GM21390 (cell line): ENCODE measurements at regions not wholly inside any gene's neighbourhood (a gene's known extent, or its start where the extent isn't known, plus 50 kb on each side); places are given as distances from the start of the nearest gene placed in this dataset.

Experiments used
- ATAC-seq: cut with Tn5 transposase; IDR thresholded peaks from one replicate; pipeline ENCODE4 v1.9.1; 2021; ENCODE audit not compliant: unreplicated experiment

GRCh38 chr4:62293551-62293950, 1093.4 kb downstream of the ADGRL3 start:
- ATAC-seq = no peak

- ATAC-seq = no peak
Observed at GRCh38 chr4:62292911-62293310, 1092.8 kb downstream of the ADGRL3 start.

GRCh38 chr4:62288808-62289541, 1088.8 kb downstream of the ADGRL3 start:
- ATAC-seq = no peak

GRCh38 chr4:62285026-62285425, 1084.9 kb downstream of the ADGRL3 start:
- ATAC-seq = no peak

GRCh38 chr4:62279689-62280088, 1079.6 kb downstream of the ADGRL3 start:
- ATAC-seq = no peak

GRCh38 chr4:62275470-62275869, 1075.3 kb downstream of the ADGRL3 start:
- no peak for ATAC-seq

GRCh38 chr4:62274782-62275181, 1074.7 kb downstream of the ADGRL3 start:
- ATAC-seq = no peak

- ATAC-seq = no peak
Observed at GRCh38 chr4:62271107-62271506, 1071.0 kb downstream of the ADGRL3 start.

GRCh38 chr4:62269918-62270317, 1069.8 kb downstream of the ADGRL3 start:
- no peak for ATAC-seq

GRCh38 chr4:62263454-62263853, 1063.3 kb downstream of the ADGRL3 start:
- no peak for ATAC-seq

GRCh38 chr4:62262676-62263075, 1062.5 kb downstream of the ADGRL3 start:
- no peak for ATAC-seq

- ATAC-seq = no peak
Observed at GRCh38 chr4:62260254-62260653, 1060.1 kb downstream of the ADGRL3 start.

GRCh38 chr4:62256479-62256878, 1056.4 kb downstream of the ADGRL3 start:
- ATAC-seq = no peak

GRCh38 chr4:62252728-62253127, 1052.6 kb downstream of the ADGRL3 start:
- no peak for ATAC-seq

- no peak for ATAC-seq
Observed at GRCh38 chr4:62250100-62250499, 1050.0 kb downstream of the ADGRL3 start.

GRCh38 chr4:62243895-62244294, 1043.8 kb downstream of the ADGRL3 start:
- ATAC-seq = no peak

- ATAC-seq = no peak
Observed at GRCh38 chr4:62235911-62236310, 1035.8 kb downstream of the ADGRL3 start.

GRCh38 chr4:62232814-62233213, 1032.7 kb downstream of the ADGRL3 start:
- ATAC-seq = no peak

GRCh38 chr4:62231994-62232393, 1031.9 kb downstream of the ADGRL3 start:
- ATAC-seq = no peak

GRCh38 chr4:62226082-62226481, 1026.0 kb downstream of the ADGRL3 start:
- ATAC-seq = no peak

GRCh38 chr4:62222121-62222520, 1022.0 kb downstream of the ADGRL3 start:
- no peak for ATAC-seq

GRCh38 chr4:62210486-62210885, 1010.4 kb downstream of the ADGRL3 start:
- no peak for ATAC-seq
